Endothelial cell of umbilical vein (primary cell): ENCODE measurements at regions not wholly inside any gene's neighbourhood (a gene's known extent, or its start where the extent isn't known, plus 50 kb on each side); places are given as distances from the start of the nearest gene placed in this dataset.

Experiments used
- BruUV-seq: library from RNA; stranded (reverse); fragments of 400-500 nt; replicated peaks from 2 replicates; lab custom pipeline; 2021; lab: Mats Ljungman, UMichigan
- CTCF ChIA-PET: fragments of 300-600, 350-600 bp; sonication (Branson Sonifier 250); formaldehyde crosslinking; loops from one replicate; lab custom pipeline; 2021; ENCODE audit warnings: antibody characterized with exemption, inconsistent platforms; lab: Charles Lee
- POLR2A ChIA-PET: fragments of 300-600, 350-600 bp; sonication (Branson Sonifier 250); formaldehyde crosslinking; loops from one replicate; lab custom pipeline; 2021; ENCODE audit warnings: antibody characterized with exemption, inconsistent platforms; lab: Charles Lee
- DNase-seq: peaks from one replicate; pipeline ENCODE4 v3.0.0-alpha.2; 2011; ENCODE audit warnings: low read depth, low spot score
- FAIRE-seq: peaks from 2 replicates; lab custom pipeline; 2011; peaks lifted over from hg19 to GRCh38; lab: Jason Lieb, UNC
- H2AFZ ChIP-seq: 2 replicates; pipeline ENCODE4 v1.6.0; 2012; ENCODE audit warnings: low read depth, low read length, control low read depth, inconsistent platforms
- H3K27ac ChIP-seq: 2 replicates; pipeline ENCODE4 v1.5.1; 2011; ENCODE audit warnings: low read depth, mild to moderate bottlenecking, control low read depth, low read length, moderate library complexity; ENCODE audit not compliant: insufficient read depth
- H3K27me3 ChIP-seq, 2 experiments: 2 replicates each; pipeline versions ENCODE4 v1.6.0 to v1.6.1; 2011; ENCODE audit warnings: low read length in 2 of 2, mixed read lengths in 1 of 2; ENCODE audit not compliant: control insufficient read depth in 2 of 2, insufficient read depth in 2 of 2
- H3K36me3 ChIP-seq, 2 experiments: 2 replicates in 1 of 2; 3 replicates in 1 of 2; pipeline ENCODE4 v1.5.1; 2011; ENCODE audit warnings: low read length in 2 of 2, mild to moderate bottlenecking in 1 of 2, moderate library complexity in 1 of 2; ENCODE audit not compliant: control insufficient read depth in 2 of 2, insufficient read depth in 2 of 2; ENCODE audit errors: extremely low read depth in 1 of 2
- H3K4me1 ChIP-seq: 3 replicates; pipeline ENCODE4 v1.5.1; 2011; ENCODE audit warnings: mild to moderate bottlenecking, low read length; ENCODE audit not compliant: control insufficient read depth, insufficient read depth; ENCODE audit errors: extremely low read depth
- H3K4me2 ChIP-seq: 2 replicates; pipeline ENCODE4 v1.6.1; 2011; ENCODE audit warnings: low read length, control low read depth, mixed read lengths; ENCODE audit not compliant: insufficient read depth
- H3K4me3 ChIP-seq, 3 experiments: fragments of 200-600 bp in 1 of 3; sonication (generic), shearing (Covaris generic) in 1 of 3; replicated peaks in 1 of 3; 2 replicates each; pipeline ENCODE4 v1.5.1; 2011 to 2016; ENCODE audit warnings: control low read depth in 3 of 3, low read length in 3 of 3, mild to moderate bottlenecking in 2 of 3, inconsistent platforms in 1 of 3, low read depth in 1 of 3, moderate library complexity in 1 of 3; ENCODE audit not compliant: insufficient read depth in 1 of 3
- H3K79me2 ChIP-seq: 2 replicates; pipeline ENCODE4 v1.6.0; 2012; ENCODE audit warnings: low read length, inconsistent platforms; ENCODE audit not compliant: control insufficient read depth, insufficient read depth
- H3K9ac ChIP-seq: replicated peaks from 2 replicates; pipeline ENCODE3; 2011; ENCODE audit warnings: low read length, control low read depth; ENCODE audit not compliant: insufficient read depth; ENCODE audit errors: extremely low read depth
- H3K9me1 ChIP-seq: replicated peaks from 3 replicates; pipeline ENCODE4 v1.6.0; 2011; ENCODE audit warnings: mild to moderate bottlenecking, low read length; ENCODE audit not compliant: control insufficient read depth, insufficient read depth; ENCODE audit errors: extremely low read depth
- H3K9me3 ChIP-seq: replicated peaks from 2 replicates; pipeline ENCODE4 v1.5.1; 2012; ENCODE audit warnings: low read length, inconsistent platforms; ENCODE audit not compliant: control insufficient read depth, insufficient read depth
- H4K20me1 ChIP-seq: replicated peaks from 2 replicates; pipeline ENCODE3; 2011; ENCODE audit warnings: mild to moderate bottlenecking, low read length; ENCODE audit not compliant: control insufficient read depth, insufficient read depth; ENCODE audit errors: extremely low read depth
- CTCF ChIP-seq, 2 donors: IDR thresholded peaks; 1 replicate in 1 of 2; 2 replicates in 1 of 2; pipeline ENCODE4 v1.5.1; 2011; ENCODE audit warnings: low read length in 2 of 2, mild to moderate bottlenecking in 2 of 2, moderate library complexity in 2 of 2, control low read depth in 1 of 2, inconsistent platforms in 1 of 2, low read depth in 1 of 2; ENCODE audit not compliant: insufficient read depth in 1 of 2; ENCODE audit errors: extremely low read depth in 1 of 2
- EZH2 ChIP-seq: IDR thresholded peaks from 2 replicates; pipeline ENCODE4 v1.6.1; 2012; ENCODE audit warnings: borderline replicate concordance, low read depth, mild to moderate bottlenecking, moderate library complexity, low read length, inconsistent platforms; ENCODE audit not compliant: severe bottlenecking
- FOS ChIP-seq: IDR thresholded peaks from 2 replicates; pipeline ENCODE4 v1.6.1; 2011; ENCODE audit warnings: mild to moderate bottlenecking, low read length, moderate library complexity, borderline replicate concordance; ENCODE audit not compliant: insufficient read depth
- GATA2 ChIP-seq: IDR thresholded peaks from 2 replicates; pipeline ENCODE4 v1.7.0; 2011; ENCODE audit warnings: low read depth, mild to moderate bottlenecking, moderate library complexity, mixed read lengths, low read length; ENCODE audit not compliant: insufficient read length, insufficient read depth
- JUN ChIP-seq: IDR thresholded peaks from 2 replicates; pipeline ENCODE4 v1.6.1; 2011; ENCODE audit warnings: borderline replicate concordance, low read depth; ENCODE audit not compliant: insufficient read length, insufficient read depth
- MYC ChIP-seq: IDR thresholded peaks from one replicate; pipeline ENCODE4 v1.6.1; 2011; ENCODE audit warnings: mild to moderate bottlenecking, low read depth, low read length
- POLR2A ChIP-seq: IDR thresholded peaks from 2 replicates; pipeline ENCODE4 v1.6.1; 2012; ENCODE audit warnings: low read depth, mild to moderate bottlenecking, control low read depth, low read length
- POLR2AphosphoS5 ChIP-seq: IDR thresholded peaks from 2 replicates; pipeline ENCODE4 v1.6.1; 2012; ENCODE audit warnings: low read depth, mild to moderate bottlenecking, control low read depth, low read length, moderate library complexity; ENCODE audit not compliant: insufficient read depth
- dilution Hi-C: fragments of 300-500 bp; cut with MboI; formaldehyde crosslinking; loops from one replicate; pipeline ENCODE4 v1.15.0; 2019; ENCODE audit warnings: low sequenced_read_pairs; ENCODE audit not compliant: extremely low pct_ligation_motif_present
- intact Hi-C: fragments of 100-400 bp; cut with micrococcal nuclease; formaldehyde crosslinking; loops from one replicate; pipeline ENCODE4 v1.10.0; 2022
- TF ChIP-seq, protein P1 (sequence below): IDR thresholded peaks from 2 replicates; pipeline ENCODE4 v1.6.1; 2011; ENCODE audit not compliant: insufficient read depth, insufficient read length

DNA sequence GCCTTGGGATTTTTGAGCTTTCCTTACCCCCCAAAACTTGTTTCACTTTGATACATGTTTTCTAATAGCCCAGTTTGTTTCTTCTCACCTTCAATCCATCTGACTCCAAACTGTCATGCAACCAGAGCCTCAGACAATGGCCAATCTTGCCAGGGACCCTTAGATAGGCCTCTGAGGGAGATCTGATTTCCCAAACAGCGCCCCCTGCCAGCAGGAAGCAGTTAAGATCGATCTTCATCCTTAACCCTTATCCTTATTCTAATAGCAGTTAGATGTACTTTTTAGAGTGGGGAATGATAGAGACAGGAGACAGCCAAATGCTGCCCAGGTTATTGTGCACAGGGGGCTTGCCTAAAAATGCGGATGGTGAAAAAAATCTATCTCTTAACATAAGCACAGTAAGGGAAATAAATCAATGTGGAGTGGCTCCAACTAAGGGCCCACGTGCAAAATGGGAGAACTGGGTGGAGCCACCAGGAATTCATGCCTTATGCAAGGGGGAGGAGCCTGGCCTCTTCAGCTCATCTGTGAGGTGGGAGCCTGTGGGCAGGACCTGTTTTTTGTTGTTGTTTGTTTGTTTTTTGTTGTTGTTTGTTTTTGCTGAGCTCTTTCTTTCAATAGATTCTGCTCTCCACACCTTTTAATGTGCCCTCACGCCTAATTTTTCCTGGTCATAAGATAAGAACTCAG, 833.6 kb upstream of the AGA start:
- ChIA-PET CTCF (no interaction called here), POLR2A (no interaction called here)
- BruUV-seq, result no TSS peak
- Histone ChIP-seq H3K9ac (no peak overlapping the region), H3K9me1 (no peaks in the 10 kb centered on the region), H3K4me2 (no peak overlapping the region), H2AFZ (no peak overlapping the region), H3K27me3 (no peaks in the 10 kb centered on the region), H3K36me3 (no peaks in the 10 kb centered on the region), H3K79me2 (no peaks in the 10 kb centered on the region), H3K27ac (no peak overlapping the region), H3K4me1 (no peaks in the 10 kb centered on the region), H4K20me1 (no peaks in the 10 kb centered on the region), H3K4me3 (no peak overlapping the region), H3K9me3 (no peaks in the 10 kb centered on the region)
- intact Hi-C loops, result no loop called here
- dilution Hi-C loops, result no loop called here
- FAIRE-seq, result no peak
- DNase-seq, result no peak
- TF ChIP-seq, protein P1, sequence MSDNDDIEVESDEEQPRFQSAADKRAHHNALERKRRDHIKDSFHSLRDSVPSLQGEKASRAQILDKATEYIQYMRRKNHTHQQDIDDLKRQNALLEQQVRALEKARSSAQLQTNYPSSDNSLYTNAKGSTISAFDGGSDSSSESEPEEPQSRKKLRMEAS, result no peak
- no peak for TF ChIP-seq FOS
- no peak for TF ChIP-seq POLR2A
- no peak for TF ChIP-seq EZH2
- no peak for TF ChIP-seq POLR2AphosphoS5
- TF ChIP-seq GATA2, result no peak
- TF ChIP-seq MYC, result no peak
- TF ChIP-seq CTCF (IDR thresholded peaks at IDR 0.05; ENCODE audit: extremely low read depth in 1 of 2, insufficient read depth in 1 of 2, low read depth in 1 of 2, low read length in 2 of 2), result no peak
- TF ChIP-seq JUN, result no peak
